DOHH2 (cell line): ENCODE measurements at regions not wholly inside any gene's neighbourhood (a gene's known extent, or its start where the extent isn't known, plus 50 kb on each side); places are given as distances from the start of the nearest gene placed in this dataset.

Source experiments
- H3F3A ChIP-seq: fragments of 200-600 bp; sonication (generic), shearing (Covaris generic); 2 replicates; pipeline ENCODE4 v1.6.0; 2016; ENCODE audit warnings: antibody characterized with exemption, mild to moderate bottlenecking; ENCODE audit not compliant: control insufficient read depth, insufficient read depth
- H3K27ac ChIP-seq: fragments of 200-600 bp; sonication (generic); 2 replicates; pipeline ENCODE4 v1.5.1; 2014; ENCODE audit warnings: low read depth, mild to moderate bottlenecking, low read length, moderate library complexity
- H3K27me3 ChIP-seq: fragments of 200-600 bp; sonication (generic); 2 replicates; pipeline ENCODE4 v1.6.1; 2014; ENCODE audit warnings: mild to moderate bottlenecking, low read length, mixed read lengths; ENCODE audit not compliant: control insufficient read depth
- H3K36me3 ChIP-seq: fragments of 200-600 bp; sonication (generic); 2 replicates; pipeline ENCODE4 v1.6.1; 2014; ENCODE audit warnings: mild to moderate bottlenecking, low read length, moderate library complexity, mixed read lengths; ENCODE audit not compliant: control insufficient read depth
- H3K4me1 ChIP-seq: fragments of 200-600 bp; sonication (generic); 2 replicates; pipeline ENCODE4 v1.6.1; 2014; ENCODE audit warnings: mild to moderate bottlenecking, low read length, mixed read lengths; ENCODE audit not compliant: control insufficient read depth
- H3K4me2 ChIP-seq: fragments of 200-600 bp; sonication (generic); 2 replicates; pipeline ENCODE4 v1.6.0; 2014; ENCODE audit warnings: mild to moderate bottlenecking, low read length, moderate library complexity
- H3K4me3 ChIP-seq: fragments of 200-600 bp; sonication (generic); 2 replicates; pipeline ENCODE4 v1.5.1; 2014; ENCODE audit warnings: mild to moderate bottlenecking, low read length, mixed read lengths
- H3K79me2 ChIP-seq: fragments of 200-600 bp; sonication (generic); 2 replicates; pipeline ENCODE4 v1.6.1; 2014; ENCODE audit warnings: mild to moderate bottlenecking, low read length, mixed read lengths; ENCODE audit not compliant: control insufficient read depth
- H3K9me2 ChIP-seq: fragments of 200-600 bp; sonication (generic); replicated peaks from 2 replicates; pipeline ENCODE4 v1.6.1; 2014; ENCODE audit warnings: mild to moderate bottlenecking, low read length, mixed read lengths; ENCODE audit not compliant: control insufficient read depth
- H3K9me3 ChIP-seq: fragments of 200-600 bp; sonication (generic); 2 replicates; pipeline ENCODE4 v1.6.1; 2014; ENCODE audit warnings: antibody characterized with exemption, low read length, mixed read lengths; ENCODE audit not compliant: control insufficient read depth, insufficient read depth
- H4K20me1 ChIP-seq: fragments of 200-600 bp; sonication (generic); 2 replicates; pipeline ENCODE4 v1.6.0; 2014; ENCODE audit warnings: low read depth, mild to moderate bottlenecking, antibody characterized with exemption, low read length, moderate library complexity; ENCODE audit not compliant: control insufficient read depth, insufficient read depth
- EZH2phosphoT487 ChIP-seq: fragments of 200-600 bp; sonication (generic); IDR thresholded peaks from 2 replicates; pipeline ENCODE4 v1.6.1; 2017; ENCODE audit warnings: borderline replicate concordance, mild to moderate bottlenecking, antibody characterized with exemption, low read length, moderate library complexity, mixed read lengths
- TF ChIP-seq, protein P1 (sequence below): fragments of 200-600 bp; sonication (generic); IDR thresholded peaks from one replicate; pipeline ENCODE4 v1.5.1; 2014; ENCODE audit warnings: antibody characterized with exemption, mild to moderate bottlenecking, low read depth, low read length; ENCODE audit not compliant: poor library complexity, severe bottlenecking

GRCh38 chr3:79822076-79822475 is 54.3 kb upstream of the ROBO1 start:
- H3K9me2 ChIP-seq, result no peaks in the 10 kb centered on the region

DNA sequence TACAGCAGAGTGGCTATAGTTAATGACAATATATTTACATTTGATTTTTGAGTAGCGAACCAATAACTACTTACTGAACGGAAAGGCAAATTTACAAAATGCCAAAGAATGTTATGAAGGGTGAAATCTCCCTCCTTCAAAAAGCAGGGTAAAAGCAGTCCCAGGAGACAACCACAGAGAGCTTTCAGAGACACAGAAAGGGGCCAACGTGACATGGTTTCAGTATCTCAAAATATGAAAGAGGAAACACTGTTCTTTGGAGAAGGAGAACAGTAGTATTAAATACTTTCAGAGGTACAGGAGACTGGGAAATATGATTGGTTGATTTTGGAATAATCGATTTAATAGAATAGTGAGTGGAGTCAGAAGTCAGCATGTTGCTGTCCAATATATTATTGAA is 52.3 kb upstream of the ROBO1 start:
- no peaks in the 10 kb centered on the region for H3K36me3 ChIP-seq
- H3K4me3 ChIP-seq, result no peak overlapping the region
- H3K4me2 ChIP-seq, result no peak overlapping the region
- no peaks in the 10 kb centered on the region for H4K20me1 ChIP-seq
- H3K79me2 ChIP-seq, result no peaks in the 10 kb centered on the region
- H3F3A ChIP-seq, result no peaks in the 10 kb centered on the region
- H3K9me3 ChIP-seq, result no peaks in the 10 kb centered on the region; the same call in 1 of the 2 replicates
- H3K9me2 ChIP-seq, result no peaks in the 10 kb centered on the region
- no peaks in the 10 kb centered on the region for H3K27me3 ChIP-seq
- no peak overlapping the region for H3K27ac ChIP-seq
- TF ChIP-seq, protein P1, sequence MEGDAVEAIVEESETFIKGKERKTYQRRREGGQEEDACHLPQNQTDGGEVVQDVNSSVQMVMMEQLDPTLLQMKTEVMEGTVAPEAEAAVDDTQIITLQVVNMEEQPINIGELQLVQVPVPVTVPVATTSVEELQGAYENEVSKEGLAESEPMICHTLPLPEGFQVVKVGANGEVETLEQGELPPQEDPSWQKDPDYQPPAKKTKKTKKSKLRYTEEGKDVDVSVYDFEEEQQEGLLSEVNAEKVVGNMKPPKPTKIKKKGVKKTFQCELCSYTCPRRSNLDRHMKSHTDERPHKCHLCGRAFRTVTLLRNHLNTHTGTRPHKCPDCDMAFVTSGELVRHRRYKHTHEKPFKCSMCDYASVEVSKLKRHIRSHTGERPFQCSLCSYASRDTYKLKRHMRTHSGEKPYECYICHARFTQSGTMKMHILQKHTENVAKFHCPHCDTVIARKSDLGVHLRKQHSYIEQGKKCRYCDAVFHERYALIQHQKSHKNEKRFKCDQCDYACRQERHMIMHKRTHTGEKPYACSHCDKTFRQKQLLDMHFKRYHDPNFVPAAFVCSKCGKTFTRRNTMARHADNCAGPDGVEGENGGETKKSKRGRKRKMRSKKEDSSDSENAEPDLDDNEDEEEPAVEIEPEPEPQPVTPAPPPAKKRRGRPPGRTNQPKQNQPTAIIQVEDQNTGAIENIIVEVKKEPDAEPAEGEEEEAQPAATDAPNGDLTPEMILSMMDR, result no peak
- TF ChIP-seq EZH2phosphoT487, result no peak
- H3K4me1 ChIP-seq, result no peaks in the 10 kb centered on the region

More at GRCh38 chr3:79822076-79822475, 54.3 kb upstream of the ROBO1 start:
- Histone ChIP-seq H4K20me1 (no peaks in the 10 kb centered on the region), H3K4me1 (no peaks in the 10 kb centered on the region), H3K4me3 (no peak overlapping the region), H3K9me3 (no peaks in the 10 kb centered on the region; the same call in 1 of the 2 replicates), H3K27ac (no peak overlapping the region), H3K79me2 (no peaks in the 10 kb centered on the region), H3K4me2 (no peak overlapping the region), H3K36me3 (no peaks in the 10 kb centered on the region), H3F3A (no peaks in the 10 kb centered on the region), H3K27me3 (no peaks in the 10 kb centered on the region)
- TF ChIP-seq EZH2phosphoT487, result no peak
- TF ChIP-seq, protein P1, result no peak

- Histone ChIP-seq H3F3A (no peaks in the 10 kb centered on the region), H3K36me3 (no peaks in the 10 kb centered on the region), H3K4me1 (no peaks in the 10 kb centered on the region), H3K4me2 (no peak overlapping the region), H3K79me2 (no peaks in the 10 kb centered on the region), H4K20me1 (no peaks in the 10 kb centered on the region), H3K27me3 (no peaks in the 10 kb centered on the region), H3K9me2 (no peaks in the 10 kb centered on the region), H3K4me3 (no peak overlapping the region), H3K9me3 (no peaks in the 10 kb centered on the region), H3K27ac (no peak overlapping the region)
- TF ChIP-seq, protein P1, result no peak
- TF ChIP-seq EZH2phosphoT487, result no peak
Observed at GRCh38 chr3:79818015-79818414, 50.2 kb upstream of the ROBO1 start.
